Upper lobe of left lung (tissue), 6 donors: ENCODE measurements at regions not wholly inside any gene's neighbourhood (a gene's known extent, or its start where the extent isn't known, plus 50 kb on each side); places are given as distances from the start of the nearest gene placed in this dataset.
"Not testable (repeated sequence)": the region's sequence is repeated elsewhere in the genome, so short reads cannot be mapped to it uniquely, and the experiment has no call there.

Experiments used
- ATAC-seq, 2 donors: fragments of 200-7000 bp; cut with Tn5 transposase; one replicate each; pipeline ENCODE4 v1.9.1; 2022; ENCODE audit warnings: mild to moderate bottlenecking in 2 of 2, moderate library complexity in 2 of 2; ENCODE audit not compliant: low FRiP score in 2 of 2
- DNase-seq, 2 donors: peaks; one replicate each; pipeline ENCODE4 v3.0.0-alpha.2; 2019 to 2020
- H3K27ac ChIP-seq, 4 donors: fragments of 200-600 bp; sonication (generic); one replicate each; pipeline ENCODE4 v1.5.1; 2016 to 2019
- H3K27me3 ChIP-seq, 4 donors: fragments of 200-600 bp; sonication (generic); one replicate each; pipeline ENCODE4 v1.5.1; 2017 to 2019
- H3K36me3 ChIP-seq, 4 donors: fragments of 200-600 bp; sonication (generic); one replicate each; pipeline ENCODE4 v1.5.1; 2016 to 2019
- H3K4me1 ChIP-seq, 4 donors: fragments of 200-600 bp; sonication (generic); one replicate each; pipeline ENCODE4 v1.5.1; 2018 to 2019
- H3K4me3 ChIP-seq, 4 donors: fragments of 200-600 bp; sonication (generic); one replicate each; pipeline ENCODE4 v1.5.1; 2017 to 2019; ENCODE audit warnings: mild to moderate bottlenecking in 2 of 4, moderate library complexity in 1 of 4
- H3K9me3 ChIP-seq, 4 donors: fragments of 200-600 bp; sonication (generic); one replicate each; pipeline ENCODE4 v1.5.1; 2018 to 2019
- EP300 ChIP-seq, 4 donors: sonication (generic); formaldehyde crosslinking; IDR thresholded peaks; one replicate each; pipeline ENCODE4 v1.5.1; 2017; ENCODE audit warnings: antibody characterized with exemption in 4 of 4, control low read depth in 2 of 4
- POLR2A ChIP-seq, 4 donors: fragments of 450-650 bp; IDR thresholded peaks; one replicate each; pipeline ENCODE4 v1.5.1; 2016 to 2017; ENCODE audit warnings: antibody characterized with exemption in 4 of 4, mild to moderate bottlenecking in 2 of 4
- POLR2AphosphoS5 ChIP-seq, 2 donors: sonication (generic); formaldehyde crosslinking; IDR thresholded peaks; one replicate each; pipeline ENCODE4 v1.5.1; 2017; ENCODE audit warnings: antibody characterized with exemption in 2 of 2
- WGBS, 2 donors: methylation state at CpG; one replicate each; pipeline ENCODE4 v1.1.5; 2017 to 2018; 5-methylcytosine and 5-hydroxymethylcytosine counted together
- TF ChIP-seq, protein P1 (sequence below), 6 experiments: fragments of 450-650 bp in 4 of 6; fragments of 200-600 bp in 2 of 6; sonication (generic) in 2 of 6; IDR thresholded peaks; one replicate each; pipeline ENCODE4 v1.5.1; 2016 to 2019; ENCODE audit warnings: antibody characterized with exemption in 6 of 6
- donor health status: DM: no; HTN: no; CAD: no; lungs with moderate emphysema.
- donor health status: DM: no; HTN: yes; CAD: no; lungs with severe emphysema.

DNA sequence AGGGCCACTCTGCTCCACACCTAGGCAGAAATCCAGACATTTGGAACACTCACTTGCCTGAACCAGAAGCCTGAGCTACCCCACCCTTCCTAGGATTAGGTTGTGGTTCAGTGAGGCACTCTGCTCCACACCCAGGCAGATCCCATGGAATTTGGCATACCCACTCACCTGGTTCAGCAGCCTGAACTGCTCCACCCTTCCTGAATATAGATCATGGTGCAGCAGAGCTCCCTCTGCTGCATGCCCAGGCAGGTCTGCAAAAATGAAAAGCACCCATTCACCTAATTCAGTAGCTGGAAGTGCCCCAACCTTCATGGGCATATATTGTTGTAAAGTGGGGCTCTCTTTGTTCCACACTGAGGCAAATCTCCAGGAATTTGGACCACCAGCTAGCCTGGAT lies 185.1 kb upstream of the CNTNAP5 start:
- H3K4me3 ChIP-seq: no peak overlapping the region
- ATAC-seq (no peak), DNase-seq (no peak)
- no peaks in the 10 kb centered on the region for H3K36me3 ChIP-seq
- no peak overlapping the region for H3K27ac ChIP-seq
- no peaks in the 10 kb centered on the region for H3K27me3 ChIP-seq
- H3K4me1 ChIP-seq: no peaks in the 10 kb centered on the region
- H3K9me3 ChIP-seq: peaks cover 0 to 19% (median 3%) of the 10 kb centered on the region in 4 donors
- TF ChIP-seq POLR2AphosphoS5 (IDR thresholded peaks at IDR 0.05) (no peak), EP300 (IDR thresholded peaks at IDR 0.05) (no peak), POLR2A (IDR thresholded peaks at IDR 0.05) (no peak)
- TF ChIP-seq, protein P1, sequence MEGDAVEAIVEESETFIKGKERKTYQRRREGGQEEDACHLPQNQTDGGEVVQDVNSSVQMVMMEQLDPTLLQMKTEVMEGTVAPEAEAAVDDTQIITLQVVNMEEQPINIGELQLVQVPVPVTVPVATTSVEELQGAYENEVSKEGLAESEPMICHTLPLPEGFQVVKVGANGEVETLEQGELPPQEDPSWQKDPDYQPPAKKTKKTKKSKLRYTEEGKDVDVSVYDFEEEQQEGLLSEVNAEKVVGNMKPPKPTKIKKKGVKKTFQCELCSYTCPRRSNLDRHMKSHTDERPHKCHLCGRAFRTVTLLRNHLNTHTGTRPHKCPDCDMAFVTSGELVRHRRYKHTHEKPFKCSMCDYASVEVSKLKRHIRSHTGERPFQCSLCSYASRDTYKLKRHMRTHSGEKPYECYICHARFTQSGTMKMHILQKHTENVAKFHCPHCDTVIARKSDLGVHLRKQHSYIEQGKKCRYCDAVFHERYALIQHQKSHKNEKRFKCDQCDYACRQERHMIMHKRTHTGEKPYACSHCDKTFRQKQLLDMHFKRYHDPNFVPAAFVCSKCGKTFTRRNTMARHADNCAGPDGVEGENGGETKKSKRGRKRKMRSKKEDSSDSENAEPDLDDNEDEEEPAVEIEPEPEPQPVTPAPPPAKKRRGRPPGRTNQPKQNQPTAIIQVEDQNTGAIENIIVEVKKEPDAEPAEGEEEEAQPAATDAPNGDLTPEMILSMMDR (IDR thresholded peaks at IDR 0.05): no peak

DNA sequence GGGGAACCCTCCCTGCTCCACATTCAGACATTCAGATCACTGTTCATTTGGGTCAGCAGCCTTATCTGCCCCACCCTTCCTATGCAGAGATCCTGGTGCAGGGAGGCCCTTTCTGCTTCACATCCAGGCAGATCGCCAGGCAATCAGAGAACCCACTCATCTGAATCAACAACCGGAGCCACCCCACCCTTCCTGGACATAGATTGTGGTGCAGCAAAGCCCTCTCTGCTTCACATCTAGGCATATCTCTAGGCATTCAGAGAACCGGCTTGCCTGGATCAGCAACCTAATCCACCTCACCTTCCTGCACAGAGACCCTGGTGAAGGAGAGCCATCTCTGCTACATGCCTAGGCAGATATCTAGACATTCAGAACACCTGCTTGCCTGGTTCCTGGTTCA lies 184.5 kb upstream of the CNTNAP5 start:
- Histone ChIP-seq H3K4me1 (no peaks in the 10 kb centered on the region), H3K9me3 (peaks cover 0 to 19% (median 3%) of the 10 kb centered on the region in 4 donors), H3K4me3 (no peak overlapping the region), H3K27me3 (no peaks in the 10 kb centered on the region), H3K36me3 (no peaks in the 10 kb centered on the region), H3K27ac (no peak overlapping the region)
- TF ChIP-seq POLR2AphosphoS5 (IDR thresholded peaks at IDR 0.05) (no peak), EP300 (IDR thresholded peaks at IDR 0.05) (no peak), POLR2A (IDR thresholded peaks at IDR 0.05) (no peak)
- TF ChIP-seq, protein P1 (IDR thresholded peaks at IDR 0.05): no peak
- DNase-seq (no peak), ATAC-seq (no peak)
- 87 to 100% methylated on average over 3 of the region's 3 CpGs for WGBS, 2 donors

DNA sequence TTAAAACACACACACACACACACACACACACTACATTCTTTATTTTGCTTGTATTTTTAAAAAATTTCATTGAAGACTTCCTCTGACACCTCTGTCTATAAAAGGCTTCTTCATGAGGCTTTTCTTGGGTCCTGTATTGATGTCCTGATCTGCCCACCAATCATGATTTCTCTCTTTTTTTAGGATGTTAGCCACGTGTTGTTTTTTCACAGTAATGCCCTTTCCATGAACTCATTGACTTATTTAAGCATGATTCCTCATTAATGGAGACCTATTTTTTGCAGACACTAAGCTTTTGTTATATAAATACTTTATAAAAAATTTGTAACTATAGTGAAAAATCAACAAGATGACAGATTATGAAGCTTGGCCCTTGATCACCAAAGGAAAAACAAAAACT lies 173.8 kb upstream of the CNTNAP5 start:
- TF ChIP-seq POLR2A (IDR thresholded peaks at IDR 0.05) (no peak), EP300 (IDR thresholded peaks at IDR 0.05) (no peak), POLR2AphosphoS5 (IDR thresholded peaks at IDR 0.05) (no peak)
- TF ChIP-seq, protein P1 (IDR thresholded peaks at IDR 0.05): no peak
- H3K4me1 ChIP-seq: no peaks in the 10 kb centered on the region
- no peak overlapping the region for H3K4me3 ChIP-seq
- H3K27me3 ChIP-seq: no peaks in the 10 kb centered on the region
- WGBS, 2 donors: 24 to 31% methylated on average over 1 of the region's 1 CpG
- H3K27ac ChIP-seq: no peak overlapping the region
- DNase-seq: no peak
- ATAC-seq: no peak
- peaks cover 0 to 9% (median 2%) of the 10 kb centered on the region in 4 donors for H3K9me3 ChIP-seq
- no peaks in the 10 kb centered on the region for H3K36me3 ChIP-seq

DNA sequence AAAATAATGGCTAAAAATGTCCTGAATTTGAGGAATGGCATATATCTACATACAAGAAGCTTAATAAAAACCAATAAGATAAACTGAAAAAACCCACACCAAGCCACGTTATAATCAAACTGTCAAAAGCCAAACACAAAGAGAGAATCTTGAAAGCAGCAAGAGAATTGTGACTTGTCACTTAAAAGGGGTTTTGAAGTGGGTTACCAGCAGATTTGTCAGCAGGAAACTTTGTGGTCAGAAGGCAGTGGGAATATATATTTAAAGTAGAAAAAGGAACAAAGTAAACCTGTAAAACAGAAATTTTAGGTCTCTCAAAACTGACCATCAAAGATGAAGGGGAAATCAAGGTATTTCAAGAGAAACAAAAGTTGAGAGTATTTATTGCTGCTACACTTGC lies 171.9 kb upstream of the CNTNAP5 start:
- H3K36me3 ChIP-seq: no peaks in the 10 kb centered on the region
- peaks cover 0 to 11% (median 2%) of the 10 kb centered on the region in 4 donors for H3K9me3 ChIP-seq
- DNase-seq: no peak
- H3K27ac ChIP-seq: no peak overlapping the region
- H3K27me3 ChIP-seq: no peaks in the 10 kb centered on the region
- H3K4me1 ChIP-seq: no peaks in the 10 kb centered on the region
- no peak overlapping the region for H3K4me3 ChIP-seq
- whole genome bisulfite sequencing, 2 donors: 9 to 43% methylated on average over 1 of the region's 1 CpG
- ATAC-seq: no peak
- TF ChIP-seq EP300 (IDR thresholded peaks at IDR 0.05) (no peak), POLR2A (IDR thresholded peaks at IDR 0.05) (no peak), POLR2AphosphoS5 (IDR thresholded peaks at IDR 0.05) (no peak)
- TF ChIP-seq, protein P1 (IDR thresholded peaks at IDR 0.05): no peak

DNA sequence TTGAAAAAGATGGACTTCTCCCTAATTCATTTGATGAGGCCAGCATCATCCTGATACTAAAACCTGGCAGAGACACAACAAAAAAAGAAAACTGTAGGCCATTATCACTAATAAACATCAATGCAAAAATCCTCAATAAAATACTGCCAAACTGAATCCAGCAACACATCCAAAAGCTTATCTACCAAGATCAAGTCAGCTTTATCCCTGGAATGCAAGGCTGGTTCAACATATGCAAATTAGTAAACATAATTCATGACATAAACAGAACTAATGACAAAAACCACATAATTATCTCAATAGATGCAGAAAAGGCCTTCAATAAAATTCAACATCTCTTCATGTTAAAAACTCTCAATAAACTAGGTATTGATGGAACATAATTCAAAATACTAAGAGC lies 166.1 kb upstream of the CNTNAP5 start:
- not testable (repeated sequence) for DNase-seq, ATAC-seq, H3K4me3 ChIP-seq, H3K27me3 ChIP-seq, H3K4me1 ChIP-seq, H3K36me3 ChIP-seq, H3K27ac ChIP-seq
- peaks cover 0 to 24% (median 7%) of the 10 kb centered on the region in 4 donors for H3K9me3 ChIP-seq
